ENCODE measurements at regions not wholly inside any gene's neighbourhood (a gene's known extent, or its start where the extent isn't known, plus 50 kb on each side); places are given as distances from the start of the nearest gene placed in this dataset.

- DNase-seq (ENCODE audit: extremely low read depth, low read depth, low spot score): no peak
Measured at GRCh38 chr1:98386675-98387440, 274.7 kb upstream of the SNX7 start.

- no peak for DNase-seq (ENCODE audit: extremely low read depth, low read depth, low spot score)
Measured at GRCh38 chr1:98385652-98386051, 275.9 kb upstream of the SNX7 start.

GRCh38 chr1:98384461-98385141 is 276.9 kb upstream of the SNX7 start:
- no peak for DNase-seq (ENCODE audit: extremely low read depth, low read depth, low spot score)

- DNase-seq (ENCODE audit: extremely low read depth, low read depth, low spot score): no peak
Measured at GRCh38 chr1:98382986-98383740, 278.4 kb upstream of the SNX7 start.

- no peak for DNase-seq (ENCODE audit: extremely low read depth, low read depth, low spot score)
Measured at GRCh38 chr1:98382586-98382985, 278.9 kb upstream of the SNX7 start.

- no peak for DNase-seq (ENCODE audit: extremely low read depth, low read depth, low spot score)
Measured at GRCh38 chr1:98374098-98374497, 287.4 kb upstream of the SNX7 start.

- no peak for DNase-seq (ENCODE audit: extremely low read depth, low read depth, low spot score)
Measured at GRCh38 chr1:98373056-98373455, 288.5 kb upstream of the SNX7 start.

GRCh38 chr1:98371764-98372163 is 289.8 kb upstream of the SNX7 start:
- no peak for DNase-seq (ENCODE audit: extremely low read depth, low read depth, low spot score)

GRCh38 chr1:98369463-98369862 is 292.1 kb upstream of the SNX7 start:
- DNase-seq (ENCODE audit: extremely low read depth, low read depth, low spot score): no peak

GRCh38 chr1:98368995-98369394 is 292.5 kb upstream of the SNX7 start:
- DNase-seq (ENCODE audit: extremely low read depth, low read depth, low spot score): no peak

GRCh38 chr1:98367426-98367825 is 294.1 kb upstream of the SNX7 start:
- no peak for DNase-seq (ENCODE audit: extremely low read depth, low read depth, low spot score)

GRCh38 chr1:98366343-98366742 is 295.2 kb upstream of the SNX7 start:
- no peak for DNase-seq (ENCODE audit: extremely low read depth, low read depth, low spot score)

GRCh38 chr1:98364544-98364943 is 297.0 kb upstream of the SNX7 start:
- no peak for DNase-seq (ENCODE audit: extremely low read depth, low read depth, low spot score)

GRCh38 chr1:98360864-98361263 is 300.7 kb upstream of the SNX7 start:
- DNase-seq (ENCODE audit: extremely low read depth, low read depth, low spot score): no peak

- DNase-seq (ENCODE audit: extremely low read depth, low read depth, low spot score): no peak
Measured at GRCh38 chr1:98355656-98356383, 305.7 kb upstream of the SNX7 start.

- DNase-seq (ENCODE audit: extremely low read depth, low read depth, low spot score): no peak
Measured at GRCh38 chr1:98352378-98352777, 309.1 kb upstream of the SNX7 start.

- no peak for DNase-seq (ENCODE audit: extremely low read depth, low read depth, low spot score)
Measured at GRCh38 chr1:98351561-98351960, 310.0 kb upstream of the SNX7 start.

GRCh38 chr1:98345417-98345816 is 316.1 kb upstream of the SNX7 start:
- no peak for DNase-seq (ENCODE audit: extremely low read depth, low read depth, low spot score)

GRCh38 chr1:98344731-98345130 is 316.8 kb upstream of the SNX7 start:
- peak; percentile 64 for DNase-seq (ENCODE audit: extremely low read depth, low read depth, low spot score)

- no peak for DNase-seq (ENCODE audit: extremely low read depth, low read depth, low spot score)
Measured at GRCh38 chr1:98342566-98342965, 319.0 kb upstream of the SNX7 start.

GRCh38 chr1:98340511-98340910 is 321.0 kb upstream of the SNX7 start:
- no peak for DNase-seq (ENCODE audit: extremely low read depth, low read depth, low spot score)
